Inflammatory macrophage treated with lipopolysaccharide for 1 hour (primary cell): ENCODE measurements at regions not wholly inside any gene's neighbourhood (a gene's known extent, or its start where the extent isn't known, plus 50 kb on each side); places are given as distances from the start of the nearest gene placed in this dataset.

Experiments used
- DNase-seq, 2 donors: peaks; one replicate each; pipeline ENCODE4 v3.0.0-alpha.2; 2020 to 2022

GRCh38 chr9:129379181-129379836 lies 201.2 kb upstream of the IER5L start:
- DNase-seq = no peak

GRCh38 chr9:129377931-129378661 lies 200.0 kb upstream of the IER5L start:
- no peak for DNase-seq

DNA sequence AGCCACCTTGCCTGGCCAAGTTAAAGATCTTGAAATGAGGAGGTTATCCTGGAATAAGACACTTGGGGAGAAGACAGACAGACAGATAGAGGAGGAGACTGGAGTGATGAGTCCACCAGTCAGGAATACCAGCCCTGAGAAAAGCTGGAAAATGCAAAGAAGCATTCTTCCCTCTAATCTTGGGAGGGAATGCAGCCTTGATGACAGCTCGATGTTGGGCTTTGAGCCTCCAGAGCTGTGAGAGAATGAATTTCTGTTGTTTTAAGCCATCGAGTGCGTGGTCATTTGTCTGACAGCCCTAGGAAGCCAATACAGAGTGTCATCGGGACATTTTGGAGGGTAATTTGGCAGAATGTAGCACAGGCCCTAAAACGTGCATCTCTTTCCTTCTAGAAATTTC lies 199.1 kb upstream of the IER5L start:
- DNase-seq = no peak

DNA sequence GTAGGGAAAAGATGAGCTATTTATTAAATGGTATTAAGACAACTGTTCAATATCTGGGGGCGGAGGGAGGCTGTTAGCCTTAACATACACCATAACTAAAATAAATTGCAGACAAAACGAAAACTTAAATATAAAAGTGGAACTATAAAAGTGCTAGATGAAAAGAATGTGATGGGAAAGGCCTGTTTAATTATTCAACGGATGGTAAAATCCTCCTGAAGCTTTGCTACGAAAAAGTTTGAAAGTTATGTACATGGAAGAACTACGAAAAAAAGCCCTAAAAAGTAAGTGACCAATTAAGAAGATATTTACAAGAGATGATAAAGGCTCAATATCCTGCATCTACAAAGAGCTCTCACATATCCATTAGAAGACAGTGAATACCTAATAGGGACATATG lies 197.8 kb upstream of the IER5L start:
- no peak for DNase-seq

GRCh38 chr9:129374651-129375050 lies 196.6 kb upstream of the IER5L start:
- no peak for DNase-seq

- DNase-seq = no peak
These were observed 196.2 kb upstream of the IER5L start for GRCh38 chr9:129374231-129374630.

- no peak for DNase-seq
These were observed 195.3 kb upstream of the IER5L start for GRCh38 chr9:129373361-129373760.

DNA sequence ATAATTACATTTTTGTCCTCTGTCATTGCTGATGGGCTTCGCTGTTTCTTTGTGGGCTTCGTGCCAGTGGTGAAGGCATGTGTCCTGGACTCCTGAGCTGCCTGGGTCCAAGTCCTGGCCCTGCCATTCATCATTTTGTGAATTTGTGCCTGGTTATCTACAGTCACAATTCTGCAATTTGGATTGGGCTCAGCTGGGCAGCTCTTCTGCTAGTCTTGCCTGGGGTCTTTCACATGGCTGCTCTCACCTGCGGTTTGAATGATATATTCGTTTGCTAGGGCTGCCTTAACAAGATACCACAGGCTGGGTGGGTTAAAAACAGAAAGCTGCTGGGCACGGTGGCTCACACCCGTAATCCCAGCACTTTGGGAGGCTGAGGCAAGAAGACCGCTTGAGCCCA lies 192.7 kb upstream of the IER5L start:
- DNase-seq = no peak

GRCh38 chr9:129368444-129368978 lies 190.4 kb upstream of the IER5L start:
- DNase-seq = no peak

DNA sequence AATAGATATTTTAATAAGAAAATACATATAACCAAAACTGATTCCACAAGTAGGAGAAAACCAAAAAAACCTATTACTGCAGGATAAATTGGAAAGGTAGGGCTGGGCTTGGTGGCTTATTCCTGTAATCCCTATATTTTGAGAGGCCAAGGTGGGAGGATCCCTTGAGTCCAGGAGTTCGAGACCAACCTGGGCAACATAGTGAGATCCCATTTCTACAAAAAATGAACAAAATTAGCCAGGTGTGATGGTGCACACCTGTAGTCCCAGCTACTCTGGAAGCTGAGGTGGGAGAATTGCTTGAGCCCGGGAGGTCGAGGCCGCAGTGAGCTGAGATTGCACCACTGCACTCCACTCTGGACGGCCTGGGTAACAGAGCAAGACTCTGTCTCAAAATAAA lies 189.2 kb upstream of the IER5L start:
- no peak for DNase-seq

- no peak for DNase-seq
These were observed 187.1 kb upstream of the IER5L start for GRCh38 chr9:129365196-129365595.

DNA sequence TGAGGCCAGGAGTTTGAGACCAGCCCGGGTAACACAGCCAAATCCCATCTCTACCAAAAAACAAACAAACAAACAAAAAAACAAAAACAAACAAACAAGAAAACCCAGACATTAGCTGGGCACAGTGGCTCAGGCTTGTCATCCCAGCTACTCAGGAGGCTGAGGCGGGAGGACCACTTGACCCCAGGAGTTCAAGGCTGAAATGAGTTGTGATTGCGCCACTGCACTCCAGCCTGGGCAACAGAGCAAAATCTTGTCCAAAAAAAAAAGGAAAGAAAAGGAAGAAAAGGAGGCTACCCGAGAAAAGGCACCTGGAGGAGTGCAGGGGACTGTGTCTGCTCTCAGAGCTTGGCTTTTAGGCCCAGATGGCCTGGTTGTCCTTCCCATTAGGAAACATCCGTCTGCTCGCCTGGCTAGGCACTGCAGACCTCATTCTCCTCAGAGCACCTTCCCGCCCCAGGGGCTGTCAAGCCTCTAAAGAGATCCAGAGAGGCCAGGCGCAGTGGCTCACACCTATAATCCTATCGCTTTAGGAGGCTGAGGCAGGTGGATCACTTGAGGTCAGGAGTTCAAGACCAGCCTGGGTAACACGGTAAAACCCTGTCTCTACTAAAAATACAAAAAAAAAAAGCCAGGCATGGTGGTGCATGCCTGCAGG lies 185.3 kb upstream of the IER5L start:
- no peak for DNase-seq

- DNase-seq = no peak
These were observed 184.4 kb upstream of the IER5L start for GRCh38 chr9:129362287-129363000.

DNA sequence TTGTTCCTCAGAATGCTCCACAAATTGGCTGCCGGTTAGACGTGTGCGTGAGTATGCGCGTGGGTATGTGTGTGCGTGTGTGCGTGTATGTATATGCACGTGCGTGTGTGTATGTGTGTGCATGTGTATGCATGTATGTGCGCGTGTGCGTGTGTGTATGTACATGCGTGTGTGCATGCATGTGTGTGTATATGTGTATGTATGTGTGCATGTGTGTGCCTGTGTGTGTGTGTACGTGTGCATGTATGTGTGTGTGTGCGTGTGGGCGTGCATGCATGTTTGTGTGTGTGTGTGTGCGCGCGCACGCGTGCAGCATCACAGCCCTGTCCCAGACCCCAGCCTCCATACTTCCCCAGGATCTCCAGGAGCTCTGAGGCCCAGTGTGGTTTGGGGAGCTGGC lies 183.1 kb upstream of the IER5L start:
- DNase-seq = no peak

GRCh38 chr9:129359916-129360536 lies 182.0 kb upstream of the IER5L start:
- DNase-seq = no peak

DNA sequence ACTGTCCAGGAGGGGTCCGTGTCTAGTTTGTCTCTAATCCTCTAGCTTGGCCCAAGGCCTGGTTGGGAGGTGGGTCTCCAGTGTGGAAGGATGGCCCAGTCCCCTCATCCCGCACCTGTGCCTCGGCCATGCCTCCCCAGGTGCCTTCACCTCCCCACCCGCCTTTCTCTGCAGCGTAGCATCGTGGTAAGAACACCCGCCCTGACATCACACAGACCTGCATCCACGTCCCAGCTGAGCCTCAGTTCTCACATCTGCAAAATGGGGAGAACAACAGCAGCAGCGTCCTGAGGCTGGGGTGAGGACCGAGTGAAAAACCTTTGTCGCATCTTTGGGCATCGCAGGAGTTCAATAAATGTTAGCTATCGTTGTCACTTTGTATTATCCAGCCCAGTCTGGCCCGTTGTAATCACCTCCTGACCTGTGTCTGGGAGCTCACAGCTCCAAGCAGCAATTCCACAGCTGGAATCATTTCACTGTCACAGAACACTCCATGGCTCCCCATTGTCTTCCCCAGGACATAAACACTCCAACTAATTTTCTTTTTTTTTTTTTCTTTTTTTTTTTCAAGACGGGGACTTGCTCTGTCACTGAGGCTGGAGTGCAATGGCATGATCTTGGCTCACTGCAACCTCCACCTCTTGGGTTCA lies 181.2 kb upstream of the IER5L start:
- no peak for DNase-seq

GRCh38 chr9:129358621-129359154 lies 180.6 kb upstream of the IER5L start:
- no peak for DNase-seq

- no peak for DNase-seq
These were observed 179.7 kb upstream of the IER5L start for GRCh38 chr9:129357773-129358245.

DNA sequence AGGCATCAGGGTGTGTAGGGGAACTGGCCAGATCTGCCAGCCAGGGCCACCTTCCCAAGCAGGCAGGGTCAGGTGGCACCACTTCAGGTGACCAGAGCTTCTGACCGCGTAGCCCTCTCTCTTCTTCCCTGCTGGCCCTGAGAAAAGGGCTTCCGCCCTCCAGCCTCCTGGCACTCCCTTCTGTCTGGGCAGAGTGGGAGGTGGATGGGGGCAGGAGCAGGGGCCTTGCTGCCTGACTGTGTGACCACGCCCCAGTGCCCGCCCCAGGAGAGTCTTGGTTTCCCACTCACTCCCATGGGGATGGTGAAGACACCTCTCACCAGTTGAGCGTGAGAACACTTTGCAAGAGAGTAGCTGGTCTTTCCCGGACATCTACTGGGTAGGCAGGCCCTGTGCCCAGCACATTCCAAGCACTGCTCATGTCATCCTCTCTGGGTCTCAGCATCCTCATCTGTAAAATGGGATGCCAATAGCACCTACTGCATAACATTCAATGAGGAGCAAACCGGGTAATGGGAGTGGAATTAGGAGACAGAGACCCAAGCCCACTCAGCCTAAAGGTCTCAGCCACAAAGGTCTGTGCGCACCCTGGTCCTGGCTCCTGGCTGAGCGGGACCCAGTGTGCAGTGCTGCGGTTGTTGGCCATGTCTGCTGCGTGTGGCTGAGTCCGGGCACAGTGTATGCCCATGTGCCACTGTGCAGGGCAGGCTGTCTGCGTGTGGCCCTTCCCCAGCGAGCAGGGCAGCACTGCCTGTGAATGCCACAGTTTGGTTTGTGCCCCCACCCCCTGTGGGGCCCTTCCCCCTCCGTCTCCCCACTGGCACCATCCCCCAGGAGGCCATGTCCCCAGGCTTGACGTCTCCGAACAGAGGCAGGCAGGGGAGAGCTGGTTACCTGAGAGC lies 179.1 kb upstream of the IER5L start:
- no peak for DNase-seq

DNA sequence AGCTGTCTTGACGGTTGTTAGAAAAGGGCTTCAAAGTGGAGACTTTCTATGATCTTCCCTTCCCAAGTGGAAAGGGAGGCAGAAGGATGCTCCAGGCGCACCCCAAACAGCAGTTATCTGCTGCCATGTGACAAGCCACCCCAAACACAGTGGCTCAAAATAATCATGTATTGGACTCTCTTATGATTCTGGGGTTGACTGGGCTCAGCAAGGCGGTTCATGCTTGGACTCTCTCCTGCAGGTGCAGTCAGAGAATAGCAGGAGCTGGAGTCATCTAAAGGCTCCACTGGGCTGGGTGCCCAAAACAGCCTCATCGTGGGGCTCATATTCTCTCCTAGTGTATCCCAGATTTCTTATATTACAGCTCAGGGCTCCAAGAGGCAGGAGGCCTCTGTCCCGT lies 177.6 kb upstream of the IER5L start:
- no peak for DNase-seq

- no peak for DNase-seq
These were observed 176.4 kb upstream of the IER5L start for GRCh38 chr9:129354498-129354897.
